ENCODE measurements at regions not wholly inside any gene's neighbourhood (a gene's known extent, or its start where the extent isn't known, plus 50 kb on each side); places are given as distances from the start of the nearest gene placed in this dataset.

DNA sequence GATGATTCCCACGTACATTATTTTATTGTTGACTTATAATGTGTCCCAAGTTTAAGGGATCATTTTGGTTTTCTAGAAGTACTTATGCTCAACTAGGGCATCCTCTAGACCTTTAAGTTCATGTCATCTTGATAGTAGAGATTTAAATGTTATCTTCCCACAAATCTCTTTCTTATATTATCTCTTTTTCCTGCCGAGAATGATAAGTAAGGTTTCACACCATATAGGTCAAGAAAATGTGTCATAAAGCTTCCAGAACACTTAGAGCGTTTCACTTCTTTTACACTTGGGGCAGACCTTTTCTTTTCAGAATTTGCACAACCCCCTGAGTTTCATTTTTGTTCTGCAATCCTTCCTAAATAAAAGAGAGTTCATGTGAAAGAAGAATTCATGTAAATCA lies 142.0 kb upstream of the CBLB start:
- H3K36me3 ChIP-seq (replicated peaks; ENCODE audit: low read depth, low read length): no peaks in the 10 kb centered on the region
- H3K9me3 ChIP-seq (ENCODE audit: insufficient read depth, low read length): no peaks in the 10 kb centered on the region
- no peak for TF ChIP-seq EZH2phosphoT487 (IDR thresholded peaks at IDR 0.05; ENCODE audit: low read depth)
- TF ChIP-seq, protein P1, sequence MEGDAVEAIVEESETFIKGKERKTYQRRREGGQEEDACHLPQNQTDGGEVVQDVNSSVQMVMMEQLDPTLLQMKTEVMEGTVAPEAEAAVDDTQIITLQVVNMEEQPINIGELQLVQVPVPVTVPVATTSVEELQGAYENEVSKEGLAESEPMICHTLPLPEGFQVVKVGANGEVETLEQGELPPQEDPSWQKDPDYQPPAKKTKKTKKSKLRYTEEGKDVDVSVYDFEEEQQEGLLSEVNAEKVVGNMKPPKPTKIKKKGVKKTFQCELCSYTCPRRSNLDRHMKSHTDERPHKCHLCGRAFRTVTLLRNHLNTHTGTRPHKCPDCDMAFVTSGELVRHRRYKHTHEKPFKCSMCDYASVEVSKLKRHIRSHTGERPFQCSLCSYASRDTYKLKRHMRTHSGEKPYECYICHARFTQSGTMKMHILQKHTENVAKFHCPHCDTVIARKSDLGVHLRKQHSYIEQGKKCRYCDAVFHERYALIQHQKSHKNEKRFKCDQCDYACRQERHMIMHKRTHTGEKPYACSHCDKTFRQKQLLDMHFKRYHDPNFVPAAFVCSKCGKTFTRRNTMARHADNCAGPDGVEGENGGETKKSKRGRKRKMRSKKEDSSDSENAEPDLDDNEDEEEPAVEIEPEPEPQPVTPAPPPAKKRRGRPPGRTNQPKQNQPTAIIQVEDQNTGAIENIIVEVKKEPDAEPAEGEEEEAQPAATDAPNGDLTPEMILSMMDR (IDR thresholded peaks at IDR 0.05; ENCODE audit: low read depth, low read length): no peak
- no peaks in the 10 kb centered on the region for H3K27me3 ChIP-seq (ENCODE audit: low read depth, low read length)
- H3K27ac ChIP-seq (ENCODE audit: low read length): no peak overlapping the region
- no peak overlapping the region for H3K4me3 ChIP-seq (ENCODE audit: low read length)
- peaks cover 16% of the 10 kb centered on the region for H3K4me1 ChIP-seq (ENCODE audit: low read length)
- no peaks in the 10 kb centered on the region for H3K79me2 ChIP-seq (ENCODE audit: low read length)
- H3K9ac ChIP-seq (ENCODE audit: low read length): no peak overlapping the region
- no peaks in the 10 kb centered on the region for H4K20me1 ChIP-seq (ENCODE audit: insufficient read depth, low read length)
- no peak overlapping the region for H3K4me2 ChIP-seq (ENCODE audit: low read length)
- H2AFZ ChIP-seq (ENCODE audit: low read depth, low read length): no peak overlapping the region

DNA sequence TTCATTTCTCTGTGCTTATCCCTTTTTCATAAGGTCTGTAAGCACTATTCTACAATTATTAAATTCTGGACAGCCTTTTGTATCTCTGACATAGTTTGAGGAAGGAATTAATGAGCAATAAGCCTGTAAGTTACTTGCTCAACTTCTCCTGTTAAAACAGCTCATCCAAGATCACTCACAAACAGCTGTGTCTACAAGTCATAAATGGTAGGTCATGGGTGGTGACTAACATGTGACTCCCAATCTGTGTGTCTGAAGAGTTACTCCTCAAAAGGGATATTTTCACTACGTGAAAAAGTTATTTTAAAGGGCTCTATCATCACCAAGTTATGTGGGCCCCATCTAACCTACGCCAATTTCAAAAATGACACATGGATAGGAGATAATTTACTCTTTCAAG lies 145.2 kb upstream of the CBLB start:
- Histone ChIP-seq H4K20me1 (ENCODE audit: insufficient read depth, low read length) (no peaks in the 10 kb centered on the region), H3K4me3 (ENCODE audit: low read length) (no peak overlapping the region), H3K79me2 (ENCODE audit: low read length) (no peaks in the 10 kb centered on the region), H3K4me1 (ENCODE audit: low read length) (peaks cover 21% of the 10 kb centered on the region), H3K27ac (ENCODE audit: low read length) (no peak overlapping the region), H3K9ac (ENCODE audit: low read length) (no peak overlapping the region), H3K4me2 (ENCODE audit: low read length) (no peak overlapping the region), H3K9me3 (ENCODE audit: insufficient read depth, low read length) (no peaks in the 10 kb centered on the region), H3K27me3 (ENCODE audit: low read depth, low read length) (no peaks in the 10 kb centered on the region), H3K36me3 (replicated peaks; ENCODE audit: low read depth, low read length) (no peaks in the 10 kb centered on the region), H2AFZ (ENCODE audit: low read depth, low read length) (peak overlapping the region; percentile 23; the same call in 1 of the 2 replicates)
- no peak for TF ChIP-seq EZH2phosphoT487 (IDR thresholded peaks at IDR 0.05; ENCODE audit: low read depth)
- TF ChIP-seq, protein P1 (IDR thresholded peaks at IDR 0.05; ENCODE audit: low read depth, low read length): no peak

DNA sequence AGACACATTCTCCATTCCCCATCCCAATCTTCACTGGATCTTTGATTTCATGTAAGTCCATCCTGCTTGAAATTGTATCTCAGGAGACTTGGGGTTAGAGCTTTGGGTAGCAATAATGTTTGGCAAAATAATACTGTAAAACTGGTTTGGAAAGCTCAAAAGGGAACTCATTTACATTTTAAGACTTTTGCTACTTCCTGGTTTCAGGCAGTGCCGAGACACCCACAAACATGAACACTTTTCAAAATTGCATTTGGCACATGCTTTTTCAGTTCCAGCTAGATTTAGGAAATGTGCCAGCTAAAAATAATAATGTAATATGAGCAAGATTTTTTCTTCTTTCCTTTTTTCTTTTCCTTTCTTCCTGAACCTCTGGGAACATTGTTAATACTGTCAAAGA lies 145.7 kb upstream of the CBLB start:
- Histone ChIP-seq H3K27me3 (ENCODE audit: low read depth, low read length) (no peaks in the 10 kb centered on the region), H3K4me2 (ENCODE audit: low read length) (peak overlapping the region; percentile 0; the same call in 1 of the 2 replicates), H3K9ac (ENCODE audit: low read length) (no peak overlapping the region), H3K4me3 (ENCODE audit: low read length) (no peak overlapping the region), H3K27ac (ENCODE audit: low read length) (no peak overlapping the region), H2AFZ (ENCODE audit: low read depth, low read length) (peak overlapping the region; percentile 23; the same call in 1 of the 2 replicates), H4K20me1 (ENCODE audit: insufficient read depth, low read length) (no peaks in the 10 kb centered on the region), H3K36me3 (replicated peaks; ENCODE audit: low read depth, low read length) (no peaks in the 10 kb centered on the region), H3K9me3 (ENCODE audit: insufficient read depth, low read length) (no peaks in the 10 kb centered on the region), H3K4me1 (ENCODE audit: low read length) (peaks cover 21% of the 10 kb centered on the region), H3K79me2 (ENCODE audit: low read length) (no peaks in the 10 kb centered on the region)
- TF ChIP-seq, protein P1 (IDR thresholded peaks at IDR 0.05; ENCODE audit: low read depth, low read length): no peak
- TF ChIP-seq EZH2phosphoT487 (IDR thresholded peaks at IDR 0.05; ENCODE audit: low read depth): no peak

DNA sequence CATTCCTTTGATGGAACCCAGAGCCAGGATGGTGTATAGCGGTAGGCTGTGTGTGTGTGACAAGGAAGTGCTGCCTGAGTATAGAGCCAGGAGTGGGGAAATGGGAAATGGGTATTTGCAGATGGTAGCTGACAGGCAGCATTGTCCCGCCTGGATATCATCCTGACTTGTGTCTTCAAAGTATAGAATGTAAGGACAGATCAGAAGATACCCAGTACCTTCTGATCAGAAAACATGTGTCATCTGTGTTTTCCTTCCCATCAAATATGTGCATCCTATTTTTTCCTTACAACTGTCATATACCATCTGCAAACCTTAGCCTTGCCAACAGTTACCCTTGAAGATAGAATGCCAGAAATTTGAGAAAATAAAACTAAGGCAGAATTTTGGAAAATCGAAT lies 146.2 kb upstream of the CBLB start:
- H3K27ac ChIP-seq (ENCODE audit: low read length): no peak overlapping the region

More for the DNA sequence above, 146.2 kb upstream of the CBLB start:
- H3K36me3 ChIP-seq (replicated peaks; ENCODE audit: low read depth, low read length): no peaks in the 10 kb centered on the region
- no peaks in the 10 kb centered on the region for H3K79me2 ChIP-seq (ENCODE audit: low read length)
- H3K9me3 ChIP-seq (ENCODE audit: insufficient read depth, low read length): no peaks in the 10 kb centered on the region
- no peak overlapping the region for H3K4me3 ChIP-seq (ENCODE audit: low read length)
- peaks cover 21% of the 10 kb centered on the region for H3K4me1 ChIP-seq (ENCODE audit: low read length)
- no peak overlapping the region for H2AFZ ChIP-seq (ENCODE audit: low read depth, low read length)
- no peak overlapping the region for H3K4me2 ChIP-seq (ENCODE audit: low read length)
- H3K27me3 ChIP-seq (ENCODE audit: low read depth, low read length): no peaks in the 10 kb centered on the region
- TF ChIP-seq EZH2phosphoT487 (IDR thresholded peaks at IDR 0.05; ENCODE audit: low read depth): no peak
- TF ChIP-seq, protein P1 (IDR thresholded peaks at IDR 0.05; ENCODE audit: low read depth, low read length): no peak
- no peaks in the 10 kb centered on the region for H4K20me1 ChIP-seq (ENCODE audit: insufficient read depth, low read length)
- H3K9ac ChIP-seq (ENCODE audit: low read length): no peak overlapping the region
